Right lobe of liver (tissue), 6 donors: ENCODE measurements at regions not wholly inside any gene's neighbourhood (a gene's known extent, or its start where the extent isn't known, plus 50 kb on each side); places are given as distances from the start of the nearest gene placed in this dataset.

ENCODE experiments used
- ATAC-seq, 4 donors: fragments of 200-7000 bp; cut with Tn5 transposase; one replicate each; pipeline ENCODE4 v1.9.1; 2020; ENCODE audit warnings: mild to moderate bottlenecking in 4 of 4, moderate library complexity in 4 of 4
- DNase-seq, 3 donors: peaks; one replicate each; pipeline ENCODE4 v3.0.0-alpha.2; 2020
- H3K27ac ChIP-seq, 3 donors: fragments of 200-600 bp; one replicate each; pipeline ENCODE4 v1.8.0; 2022
- H3K27me3 ChIP-seq, 2 donors: fragments of 200-600 bp; one replicate each; pipeline ENCODE4 v1.8.0; 2022
- H3K36me3 ChIP-seq, 4 donors: fragments of 200-600 bp; sonication (generic) in 1 of 4; one replicate each; pipeline versions ENCODE4 v1.5.1 to v1.8.0; 2017 to 2022; ENCODE audit warnings: control low read depth in 1 of 4
- H3K4me1 ChIP-seq, 4 donors: fragments of 200-600 bp; sonication (generic) in 1 of 4; one replicate each; pipeline versions ENCODE4 v1.5.1 to v1.8.0; 2017 to 2022; ENCODE audit warnings: control low read depth in 1 of 4
- H3K4me3 ChIP-seq, 3 donors: fragments of 200-600 bp; one replicate each; pipeline ENCODE4 v1.8.0; 2022
- H3K9me3 ChIP-seq, 4 donors: fragments of 200-600 bp; sonication (generic) in 1 of 4; one replicate each; pipeline versions ENCODE4 v1.5.1 to v1.8.0; 2017 to 2022; ENCODE audit warnings: control low read depth in 1 of 4
- POLR2A ChIP-seq: fragments of 450-650 bp; IDR thresholded peaks from one replicate; pipeline ENCODE4 v1.6.1; 2017; ENCODE audit warnings: antibody characterized with exemption, mild to moderate bottlenecking
- WGBS: methylation state at CpG from one replicate; pipeline ENCODE4 v1.1.6; 2018; ENCODE audit warnings: low coverage, low lambda C conversion rate; ENCODE audit not compliant: insufficient coverage; ENCODE audit errors: missing lambda C conversion rate; 5-methylcytosine and 5-hydroxymethylcytosine counted together
- intact Hi-C, 2 donors: fragments of 100-400 bp; cut with DNase I; formaldehyde crosslinking; loops; one replicate each; pipeline versions ENCODE4 v1.11.2 to v1.14.1; 2022
- TF ChIP-seq, protein P1 (sequence below), 4 donors: fragments of 200-600 bp in 3 of 4; fragments of 450-650 bp in 1 of 4; IDR thresholded peaks; one replicate each; pipeline versions ENCODE4 v1.5.1 to v1.8.0; 2016 to 2022; ENCODE audit warnings: antibody characterized with exemption in 4 of 4, mild to moderate bottlenecking in 2 of 4
- donor health status: DM: no; HTN: yes; CAD: no.
- donor health status: DM: no; HTN: no; CAD: no.
- donor health status: DM: no; HTN: no; CAD: no.
- donor health status: DM: no; HTN: yes; CAD: no.
- donor health status: DM: no; HTN: yes; CAD: no.

- H3K27me3 ChIP-seq, result no peaks in the 10 kb centered on the region
- no peaks in the 10 kb centered on the region for H3K9me3 ChIP-seq
- DNase-seq, result no peak
- no peak overlapping the region for H3K27ac ChIP-seq
- ATAC-seq, result no peak
- no peaks in the 10 kb centered on the region for H3K36me3 ChIP-seq
- WGBS, result 86% methylated on average over 2 of the region's 6 CpGs
- TF ChIP-seq, protein P1, sequence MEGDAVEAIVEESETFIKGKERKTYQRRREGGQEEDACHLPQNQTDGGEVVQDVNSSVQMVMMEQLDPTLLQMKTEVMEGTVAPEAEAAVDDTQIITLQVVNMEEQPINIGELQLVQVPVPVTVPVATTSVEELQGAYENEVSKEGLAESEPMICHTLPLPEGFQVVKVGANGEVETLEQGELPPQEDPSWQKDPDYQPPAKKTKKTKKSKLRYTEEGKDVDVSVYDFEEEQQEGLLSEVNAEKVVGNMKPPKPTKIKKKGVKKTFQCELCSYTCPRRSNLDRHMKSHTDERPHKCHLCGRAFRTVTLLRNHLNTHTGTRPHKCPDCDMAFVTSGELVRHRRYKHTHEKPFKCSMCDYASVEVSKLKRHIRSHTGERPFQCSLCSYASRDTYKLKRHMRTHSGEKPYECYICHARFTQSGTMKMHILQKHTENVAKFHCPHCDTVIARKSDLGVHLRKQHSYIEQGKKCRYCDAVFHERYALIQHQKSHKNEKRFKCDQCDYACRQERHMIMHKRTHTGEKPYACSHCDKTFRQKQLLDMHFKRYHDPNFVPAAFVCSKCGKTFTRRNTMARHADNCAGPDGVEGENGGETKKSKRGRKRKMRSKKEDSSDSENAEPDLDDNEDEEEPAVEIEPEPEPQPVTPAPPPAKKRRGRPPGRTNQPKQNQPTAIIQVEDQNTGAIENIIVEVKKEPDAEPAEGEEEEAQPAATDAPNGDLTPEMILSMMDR (IDR thresholded peaks at IDR 0.05), result no peak
- intact Hi-C loops, result no loop called here
- no peak overlapping the region for H3K4me3 ChIP-seq
- H3K4me1 ChIP-seq, result no peaks in the 10 kb centered on the region
Observed at GRCh38 chr21:28834335-28835238, 158.1 kb downstream of the LTN1 start.

DNA sequence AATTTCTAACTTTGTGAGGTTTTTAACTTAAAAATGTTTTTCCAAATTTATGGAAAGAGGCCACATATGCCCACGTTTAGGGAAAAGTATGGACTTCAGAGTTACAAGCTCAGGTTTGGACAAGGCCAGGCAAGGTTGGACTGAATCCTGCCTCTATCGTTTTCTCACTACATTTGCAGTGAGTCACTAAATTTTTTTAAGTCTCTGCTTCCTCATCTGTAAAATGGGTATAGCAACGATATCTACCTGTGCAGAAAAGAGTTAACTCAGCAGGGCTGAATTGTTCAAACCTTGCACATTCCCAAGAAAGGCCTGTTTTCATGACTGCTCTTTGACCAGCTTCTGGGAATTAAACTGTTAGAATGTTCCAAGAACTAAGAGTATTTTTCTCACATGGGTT, 159.1 kb downstream of the LTN1 start:
- WGBS, result 91% methylated on average over 3 of the region's 3 CpGs
- H3K4me3 ChIP-seq, result no peak overlapping the region
- no peak overlapping the region for H3K27ac ChIP-seq
- no peaks in the 10 kb centered on the region for H3K4me1 ChIP-seq
- H3K27me3 ChIP-seq, result no peaks in the 10 kb centered on the region
- TF ChIP-seq, protein P1 (IDR thresholded peaks at IDR 0.05), result no peak
- TF ChIP-seq POLR2A, result no peak
- no peak for DNase-seq
- no peak for ATAC-seq
- intact Hi-C loops, result no loop called here
- H3K9me3 ChIP-seq, result no peaks in the 10 kb centered on the region
- no peaks in the 10 kb centered on the region for H3K36me3 ChIP-seq

DNA sequence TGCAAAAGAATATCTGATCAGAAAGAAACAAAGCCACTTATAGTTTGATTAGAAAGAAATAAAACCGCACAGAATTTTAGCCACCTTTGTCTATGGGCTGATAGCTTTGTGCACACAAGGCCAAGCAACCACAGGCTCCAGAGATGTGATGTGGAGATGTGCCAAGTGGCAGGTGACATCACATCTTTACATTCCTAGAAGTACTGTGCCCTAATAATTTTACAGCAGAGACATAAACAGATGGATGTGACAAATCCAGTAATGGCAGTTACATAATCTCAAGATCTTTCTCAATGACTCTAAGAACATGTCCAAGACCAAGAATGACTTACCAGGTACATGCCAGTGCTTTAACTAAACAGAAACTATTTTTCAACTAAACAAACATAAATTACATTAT, 159.5 kb downstream of the LTN1 start:
- TF ChIP-seq, protein P1 (IDR thresholded peaks at IDR 0.05), result no peak
- no peak for TF ChIP-seq POLR2A
- intact Hi-C loops, result no loop called here
- no peaks in the 10 kb centered on the region for H3K27me3 ChIP-seq
- H3K27ac ChIP-seq, result no peak overlapping the region
- no peaks in the 10 kb centered on the region for H3K4me1 ChIP-seq
- no peak for DNase-seq
- no peaks in the 10 kb centered on the region for H3K36me3 ChIP-seq
- H3K4me3 ChIP-seq, result no peak overlapping the region
- no peaks in the 10 kb centered on the region for H3K9me3 ChIP-seq
- no peak for ATAC-seq
- WGBS, result 71% methylated on average over 1 of the region's 1 CpG

- Histone ChIP-seq H3K4me3 (no peak overlapping the region), H3K27ac (no peak overlapping the region), H3K27me3 (no peaks in the 10 kb centered on the region), H3K4me1 (no peaks in the 10 kb centered on the region), H3K36me3 (no peaks in the 10 kb centered on the region), H3K9me3 (no peaks in the 10 kb centered on the region)
- intact Hi-C loops, result no loop called here
- 91% methylated on average over 3 of the region's 3 CpGs for WGBS
- no peak for ATAC-seq
- TF ChIP-seq, protein P1 (IDR thresholded peaks at IDR 0.05), result no peak
- TF ChIP-seq POLR2A, result no peak
- DNase-seq, result no peak
Observed at GRCh38 chr21:28832715-28833061, 160.0 kb downstream of the LTN1 start.
